ENCODE measurements at regions not wholly inside any gene's neighbourhood (a gene's known extent, or its start where the extent isn't known, plus 50 kb on each side); places are given as distances from the start of the nearest gene placed in this dataset.

GRCh38 chr10:131710142-131710861, 190.5 kb upstream of the PPP2R2D start:
- TF ChIP-seq CTCF (IDR thresholded peaks at IDR 0.05; ENCODE audit: poor library complexity) (no peak), EZH2 (IDR thresholded peaks at IDR 0.05; ENCODE audit: borderline replicate concordance) (no peak), EZH2phosphoT487 (IDR thresholded peaks at IDR 0.05; ENCODE audit: low read depth, severe bottlenecking, unreplicated experiment) (no peak)
